Hematopoietic multipotent progenitor cell treated with erythropoietin and hydrocortisone succinate and interleukin-3 and kit ligand, for 15 days (in vitro differentiated cells): ENCODE measurements at regions not wholly inside any gene's neighbourhood (a gene's known extent, or its start where the extent isn't known, plus 50 kb on each side); places are given as distances from the start of the nearest gene placed in this dataset.

Experiments used
- DNase-seq: peaks from one replicate; pipeline ENCODE4 v3.0.0-alpha.2; 2015; ENCODE audit warnings: low spot score

- DNase-seq, result no peak
Observed at GRCh38 chr13:22311734-22312404, 641.0 kb downstream of the FGF9 start.

GRCh38 chr13:22312405-22312803 is 641.5 kb downstream of the FGF9 start:
- DNase-seq, result no peak

- no peak for DNase-seq
Observed at GRCh38 chr13:22316494-22317025, 645.7 kb downstream of the FGF9 start.

GRCh38 chr13:22320991-22321390 is 650.1 kb downstream of the FGF9 start:
- DNase-seq, result no peak

GRCh38 chr13:22325761-22326160 is 654.9 kb downstream of the FGF9 start:
- DNase-seq, result no peak

GRCh38 chr13:22332416-22332815 is 661.5 kb downstream of the FGF9 start:
- no peak for DNase-seq

- DNase-seq, result no peak
Observed at GRCh38 chr13:22336460-22336859, 665.6 kb downstream of the FGF9 start.

- DNase-seq, result no peak
Observed at GRCh38 chr13:22357132-22357531, 686.3 kb downstream of the FGF9 start.

GRCh38 chr13:22369090-22369489 is 698.2 kb downstream of the FGF9 start:
- no peak for DNase-seq

- DNase-seq, result no peak
Observed at GRCh38 chr13:22369840-22370239, 699.0 kb downstream of the FGF9 start.

- DNase-seq, result no peak
Observed at GRCh38 chr13:22372261-22372660, 701.4 kb downstream of the FGF9 start.

GRCh38 chr13:22375151-22375550 is 704.3 kb downstream of the FGF9 start:
- no peak for DNase-seq

GRCh38 chr13:22387899-22388298 is 717.0 kb downstream of the FGF9 start:
- no peak for DNase-seq

GRCh38 chr13:22399801-22400420 is 729.0 kb downstream of the FGF9 start:
- no peak for DNase-seq

- no peak for DNase-seq
Observed at GRCh38 chr13:22402682-22403081, 731.8 kb downstream of the FGF9 start.

- no peak for DNase-seq
Observed at GRCh38 chr13:22403144-22403543, 732.3 kb downstream of the FGF9 start.

GRCh38 chr13:22405891-22406290 is 735.0 kb downstream of the FGF9 start:
- no peak for DNase-seq

- no peak for DNase-seq
Observed at GRCh38 chr13:22412452-22412851, 741.6 kb downstream of the FGF9 start.

- no peak for DNase-seq
Observed at GRCh38 chr13:22422023-22422422, 751.1 kb downstream of the FGF9 start.

GRCh38 chr13:22422712-22423111 is 751.8 kb downstream of the FGF9 start:
- DNase-seq, result no peak

GRCh38 chr13:22423261-22423660 is 752.4 kb downstream of the FGF9 start:
- no peak for DNase-seq

GRCh38 chr13:22425087-22425486 is 754.2 kb downstream of the FGF9 start:
- DNase-seq, result no peak

GRCh38 chr13:22427066-22427465 is 753.7 kb upstream of the SGCG start:
- DNase-seq, result no peak

- DNase-seq, result no peak
Observed at GRCh38 chr13:22427783-22428182, 753.0 kb upstream of the SGCG start.
